ENCODE measurements at regions not wholly inside any gene's neighbourhood (a gene's known extent, or its start where the extent isn't known, plus 50 kb on each side); places are given as distances from the start of the nearest gene placed in this dataset.

- Histone ChIP-seq H3K27me3 (no peaks in the 10 kb centered on the region), H3K4me1 (no peaks in the 10 kb centered on the region), H3K9me3 (peaks cover 0 to 9% (median 0%) of the 10 kb centered on the region in 4 donors), H3K27ac (no peak overlapping the region), H3K4me3 (no peak overlapping the region), H3K36me3 (no peaks in the 10 kb centered on the region)
- WGBS, 2 donors: 79 to 86% methylated on average over 5 of the region's 5 CpGs
- DNase-seq (ENCODE audit: low spot score in 2 of 2): no peak
- TF ChIP-seq POLR2A (IDR thresholded peaks at IDR 0.05) (no peak), CTCF (IDR thresholded peaks at IDR 0.05) (no peak)
Measured at GRCh38 chr16:52896478-52897164, 156.1 kb downstream of the CHD9NB start.

GRCh38 chr16:52874042-52874441, 178.7 kb downstream of the CHD9NB start:
- no peaks in the 10 kb centered on the region for H3K36me3 ChIP-seq
- no peak overlapping the region for H3K4me3 ChIP-seq
- H3K9me3 ChIP-seq: no peaks in the 10 kb centered on the region
- H3K4me1 ChIP-seq: no peaks in the 10 kb centered on the region
- WGBS, 2 donors: 57 to 63% methylated on average over 3 of the region's 3 CpGs
- TF ChIP-seq EP300 (IDR thresholded peaks at IDR 0.05) (no peak), POLR2A (IDR thresholded peaks at IDR 0.05) (no peak), CTCF (IDR thresholded peaks at IDR 0.05) (no peak)
- no peak for DNase-seq (ENCODE audit: low spot score in 2 of 2)
- H3K27me3 ChIP-seq: no peaks in the 10 kb centered on the region
- no peak overlapping the region for H3K27ac ChIP-seq

GRCh38 chr16:52872731-52873130, 180.0 kb downstream of the CHD9NB start:
- TF ChIP-seq POLR2A (IDR thresholded peaks at IDR 0.05) (no peak), EP300 (IDR thresholded peaks at IDR 0.05) (no peak), CTCF (IDR thresholded peaks at IDR 0.05) (no peak)
- Histone ChIP-seq H3K27me3 (no peaks in the 10 kb centered on the region), H3K36me3 (no peaks in the 10 kb centered on the region), H3K27ac (no peak overlapping the region), H3K4me3 (no peak overlapping the region), H3K4me1 (no peaks in the 10 kb centered on the region), H3K9me3 (no peaks in the 10 kb centered on the region)
- DNase-seq (ENCODE audit: low spot score in 2 of 2): no peak
- 44 to 47% methylated on average over 7 of the region's 7 CpGs for WGBS, 2 donors

GRCh38 chr16:52871481-52871880, 181.2 kb downstream of the CHD9NB start:
- no peak for DNase-seq (ENCODE audit: low spot score in 2 of 2)
- no peaks in the 10 kb centered on the region for H3K9me3 ChIP-seq
- no peaks in the 10 kb centered on the region for H3K4me1 ChIP-seq
- H3K27ac ChIP-seq: no peak overlapping the region
- no peaks in the 10 kb centered on the region for H3K36me3 ChIP-seq
- no peak overlapping the region for H3K4me3 ChIP-seq
- no peaks in the 10 kb centered on the region for H3K27me3 ChIP-seq
- TF ChIP-seq CTCF (IDR thresholded peaks at IDR 0.05) (no peak), EP300 (IDR thresholded peaks at IDR 0.05) (no peak)

- H3K9me3 ChIP-seq: peaks cover 0 to 19% (median 0%) of the 10 kb centered on the region in 4 donors
- no peaks in the 10 kb centered on the region for H3K4me1 ChIP-seq
- H3K27me3 ChIP-seq: no peaks in the 10 kb centered on the region
- H3K4me3 ChIP-seq: no peak overlapping the region
- no peak overlapping the region for H3K27ac ChIP-seq
- H3K36me3 ChIP-seq: no peaks in the 10 kb centered on the region
- no peak for DNase-seq (ENCODE audit: low spot score in 2 of 2)
- TF ChIP-seq EP300 (IDR thresholded peaks at IDR 0.05) (no peak), POLR2A (IDR thresholded peaks at IDR 0.05) (no peak), CTCF (IDR thresholded peaks at IDR 0.05) (no peak)
- WGBS, 2 donors: 0 to 25% methylated on average over 1 of the region's 1 CpG
Measured at GRCh38 chr16:52869243-52869642, 183.5 kb downstream of the CHD9NB start.

Data from tibial nerve (tissue), 4 donors.